Upper lobe of right lung (tissue), 1 donor: ENCODE measurements at regions not wholly inside any gene's neighbourhood (a gene's known extent, or its start where the extent isn't known, plus 50 kb on each side); places are given as distances from the start of the nearest gene placed in this dataset.

ENCODE experiments used
- ATAC-seq: fragments of 200-7000 bp; cut with Tn5 transposase; one replicate; pipeline ENCODE4 v1.9.1; 2020; ENCODE audit warnings: mild to moderate bottlenecking, moderate library complexity
- DNase-seq: peaks from one replicate; pipeline ENCODE4 v3.0.0-alpha.2; 2020
- H3K27ac ChIP-seq: fragments of 200-600 bp; one replicate; pipeline ENCODE4 v1.8.0; 2022
- H3K27me3 ChIP-seq: fragments of 200-600 bp; one replicate; pipeline ENCODE4 v1.8.0; 2022; ENCODE audit warnings: mild to moderate bottlenecking
- H3K36me3 ChIP-seq: fragments of 200-600 bp; one replicate; pipeline ENCODE4 v1.8.0; 2022
- H3K4me1 ChIP-seq: fragments of 200-600 bp; one replicate; pipeline ENCODE4 v1.8.0; 2022
- H3K4me3 ChIP-seq: fragments of 200-600 bp; one replicate; pipeline ENCODE4 v1.8.0; 2022; ENCODE audit warnings: mild to moderate bottlenecking
- H3K9me3 ChIP-seq: fragments of 200-600 bp; one replicate; pipeline ENCODE4 v1.8.0; 2022
- intact Hi-C: fragments of 100-400 bp; cut with DNase I; formaldehyde crosslinking; loops from one replicate; pipeline ENCODE4 v1.11.0; 2022
- TF ChIP-seq, protein P1 (sequence below): fragments of 200-600 bp; IDR thresholded peaks from one replicate; pipeline ENCODE4 v1.8.0; 2022; ENCODE audit warnings: antibody characterized with exemption
- donor health status: DM: no; HTN: yes; CAD: no; lungs with severe emphysema.

DNA sequence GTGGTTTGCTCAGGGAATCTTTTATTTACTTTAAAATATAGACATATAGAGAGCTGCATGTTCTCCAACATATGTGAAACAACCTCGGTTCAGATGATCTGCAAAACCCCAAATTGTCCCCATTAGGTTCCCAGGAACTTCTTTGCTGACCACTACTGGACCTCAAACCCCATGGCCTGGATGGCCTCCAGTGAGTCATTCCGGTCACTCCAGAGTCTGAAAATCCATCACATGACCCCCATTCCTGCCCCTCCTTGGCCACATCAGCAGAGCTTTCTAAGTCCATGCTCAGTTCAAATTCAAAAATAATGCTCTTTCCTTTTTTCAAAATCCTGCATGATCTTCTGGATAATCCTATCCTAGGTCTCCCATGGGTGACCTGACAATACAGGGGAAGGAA lies 271.0 kb downstream of the TNS1 start:
- ATAC-seq (no peak), DNase-seq (no peak)
- TF ChIP-seq, protein P1, sequence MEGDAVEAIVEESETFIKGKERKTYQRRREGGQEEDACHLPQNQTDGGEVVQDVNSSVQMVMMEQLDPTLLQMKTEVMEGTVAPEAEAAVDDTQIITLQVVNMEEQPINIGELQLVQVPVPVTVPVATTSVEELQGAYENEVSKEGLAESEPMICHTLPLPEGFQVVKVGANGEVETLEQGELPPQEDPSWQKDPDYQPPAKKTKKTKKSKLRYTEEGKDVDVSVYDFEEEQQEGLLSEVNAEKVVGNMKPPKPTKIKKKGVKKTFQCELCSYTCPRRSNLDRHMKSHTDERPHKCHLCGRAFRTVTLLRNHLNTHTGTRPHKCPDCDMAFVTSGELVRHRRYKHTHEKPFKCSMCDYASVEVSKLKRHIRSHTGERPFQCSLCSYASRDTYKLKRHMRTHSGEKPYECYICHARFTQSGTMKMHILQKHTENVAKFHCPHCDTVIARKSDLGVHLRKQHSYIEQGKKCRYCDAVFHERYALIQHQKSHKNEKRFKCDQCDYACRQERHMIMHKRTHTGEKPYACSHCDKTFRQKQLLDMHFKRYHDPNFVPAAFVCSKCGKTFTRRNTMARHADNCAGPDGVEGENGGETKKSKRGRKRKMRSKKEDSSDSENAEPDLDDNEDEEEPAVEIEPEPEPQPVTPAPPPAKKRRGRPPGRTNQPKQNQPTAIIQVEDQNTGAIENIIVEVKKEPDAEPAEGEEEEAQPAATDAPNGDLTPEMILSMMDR: no peak
- Histone ChIP-seq H3K27ac (no peak overlapping the region), H3K36me3 (no peaks in the 10 kb centered on the region), H3K27me3 (no peaks in the 10 kb centered on the region), H3K4me1 (peaks cover 28% of the 10 kb centered on the region), H3K4me3 (no peak overlapping the region), H3K9me3 (no peaks in the 10 kb centered on the region)
- intact Hi-C loops: no loop called here

DNA sequence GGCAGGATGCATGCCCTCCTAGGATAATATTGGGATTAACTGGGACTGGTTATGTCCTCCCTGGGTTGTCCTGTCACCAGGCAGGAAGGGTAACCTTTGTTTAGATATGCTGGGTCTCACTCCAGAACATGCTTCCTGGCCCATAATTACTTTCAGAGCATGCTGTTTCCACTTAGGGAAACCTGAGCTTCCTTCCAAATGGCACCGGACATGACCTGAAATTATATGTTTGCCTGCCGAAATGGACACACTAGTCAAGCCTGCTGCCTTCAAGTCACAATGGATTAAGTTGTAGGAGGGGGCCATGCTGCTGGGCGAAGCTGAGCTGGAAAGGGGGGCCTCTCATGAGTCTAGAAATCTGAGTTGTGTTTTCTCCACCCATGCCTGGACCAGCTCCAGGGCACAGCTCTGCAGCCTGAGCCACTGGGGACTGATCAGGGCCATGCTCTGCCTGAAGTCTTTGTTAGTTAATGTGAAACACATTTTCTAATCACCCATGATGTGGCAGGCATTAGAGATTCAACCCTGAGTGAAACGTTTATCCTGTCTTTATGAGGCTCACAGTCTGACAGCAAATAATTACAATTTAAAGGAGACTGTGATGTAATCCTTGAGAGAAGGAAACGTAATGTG lies 273.3 kb downstream of the TNS1 start:
- TF ChIP-seq, protein P1: no peak
- Histone ChIP-seq H3K36me3 (no peaks in the 10 kb centered on the region), H3K27ac (no peak overlapping the region), H3K9me3 (no peaks in the 10 kb centered on the region), H3K4me1 (peaks cover 22% of the 10 kb centered on the region), H3K27me3 (no peaks in the 10 kb centered on the region), H3K4me3 (no peak overlapping the region)
- ATAC-seq (no peak), DNase-seq (no peak)
- intact Hi-C loops: no loop called here

DNA sequence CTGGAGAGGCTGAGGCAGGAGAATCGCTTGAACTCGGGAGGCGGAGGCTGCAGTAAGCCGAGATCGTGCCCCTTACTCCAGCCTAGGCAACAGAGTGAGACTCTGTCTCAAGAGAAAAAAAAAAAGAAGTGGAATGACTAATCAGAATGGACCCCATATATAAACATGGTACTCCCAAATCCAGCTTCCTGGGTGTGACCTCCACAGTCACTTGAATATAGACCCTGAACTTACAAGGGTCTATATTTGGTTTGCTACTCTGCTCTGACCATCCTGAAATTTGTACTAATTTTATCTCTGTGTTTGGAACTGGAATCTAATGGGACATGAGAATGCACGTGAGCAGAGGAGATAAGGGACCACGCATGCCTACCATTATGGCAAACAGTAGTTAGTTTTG lies 275.0 kb downstream of the TNS1 start:
- ATAC-seq (no peak), DNase-seq (no peak)
- no peaks in the 10 kb centered on the region for H3K27me3 ChIP-seq
- H3K9me3 ChIP-seq: no peaks in the 10 kb centered on the region
- intact Hi-C loops: no loop called here
- TF ChIP-seq, protein P1: no peak
- H3K4me1 ChIP-seq: peaks cover 16% of the 10 kb centered on the region
- H3K4me3 ChIP-seq: no peak overlapping the region
- no peaks in the 10 kb centered on the region for H3K36me3 ChIP-seq
- H3K27ac ChIP-seq: no peak overlapping the region

DNA sequence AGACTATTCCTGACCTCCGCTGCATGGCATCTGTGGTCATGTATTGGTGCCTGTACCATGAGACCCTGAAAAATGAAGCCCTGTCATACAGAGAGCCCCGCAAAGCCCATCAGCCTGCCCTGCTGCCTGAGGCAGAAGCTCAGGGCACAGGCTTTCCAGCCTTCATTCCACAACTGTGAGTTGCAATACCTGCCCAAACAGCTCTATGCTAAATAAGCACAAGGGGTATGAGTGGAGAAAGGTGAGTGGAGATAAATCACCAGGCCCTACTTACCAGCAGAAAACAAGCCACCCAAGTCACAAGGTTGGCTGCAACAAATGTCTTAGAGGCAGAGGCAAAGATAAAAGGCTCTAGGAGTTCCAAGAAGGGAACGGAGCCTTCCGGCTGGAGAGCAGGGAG lies 277.4 kb downstream of the TNS1 start:
- H3K4me3 ChIP-seq: no peak overlapping the region
- intact Hi-C loops: no loop called here
- DNase-seq: no peak
- TF ChIP-seq, protein P1: no peak
- H3K4me1 ChIP-seq: peaks cover 11% of the 10 kb centered on the region
- ATAC-seq: no peak
- H3K27me3 ChIP-seq: no peaks in the 10 kb centered on the region
- no peak overlapping the region for H3K27ac ChIP-seq
- H3K9me3 ChIP-seq: no peaks in the 10 kb centered on the region
- H3K36me3 ChIP-seq: no peaks in the 10 kb centered on the region

DNA sequence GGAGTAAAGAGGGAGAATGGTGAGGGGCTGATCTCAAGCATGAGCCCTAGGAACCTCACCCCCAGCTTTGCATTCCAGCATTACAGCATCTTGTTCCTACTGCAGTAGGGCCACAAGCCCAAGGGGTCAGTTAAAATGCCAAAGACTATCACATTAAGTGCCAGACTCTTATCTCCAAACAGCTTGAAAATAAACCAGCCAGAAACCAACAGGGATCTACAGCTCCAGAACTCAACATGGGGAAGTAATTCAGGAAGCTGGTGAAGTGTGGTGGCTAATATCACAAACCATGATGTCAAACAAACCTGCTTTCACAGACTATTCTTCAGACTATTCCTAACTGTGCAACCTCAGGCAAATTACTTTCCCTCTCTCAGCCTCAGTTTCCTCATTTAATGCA lies 278.3 kb downstream of the TNS1 start:
- Histone ChIP-seq H3K4me1 (peaks cover 3% of the 10 kb centered on the region), H3K36me3 (no peaks in the 10 kb centered on the region), H3K4me3 (no peak overlapping the region), H3K27ac (no peak overlapping the region), H3K9me3 (no peaks in the 10 kb centered on the region), H3K27me3 (no peaks in the 10 kb centered on the region)
- no peak for DNase-seq
- intact Hi-C loops: no loop called here
- TF ChIP-seq, protein P1: no peak
- ATAC-seq: no peak

DNA sequence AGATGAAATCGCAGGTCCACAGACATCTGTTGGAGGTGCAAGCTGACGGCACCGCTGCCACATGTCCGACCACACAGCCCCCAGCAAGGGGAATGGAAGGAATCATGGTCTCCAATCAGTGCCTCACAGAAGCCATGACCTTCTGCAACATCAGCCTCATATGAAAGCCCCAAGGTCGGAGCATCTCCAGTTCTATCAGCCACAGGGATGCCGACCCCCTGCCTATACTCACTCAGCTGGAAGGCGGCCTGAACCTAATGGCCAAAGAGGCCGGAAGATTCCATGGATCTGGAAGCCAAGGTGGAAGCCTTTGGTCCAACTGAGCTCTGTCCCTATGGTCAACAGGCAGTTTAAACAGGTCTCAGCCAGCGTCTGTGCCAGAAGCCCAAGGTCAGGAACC lies 278.8 kb downstream of the TNS1 start:
- Histone ChIP-seq H3K27me3 (no peaks in the 10 kb centered on the region), H3K4me3 (no peak overlapping the region), H3K4me1 (no peaks in the 10 kb centered on the region), H3K27ac (no peak overlapping the region), H3K9me3 (no peaks in the 10 kb centered on the region), H3K36me3 (no peaks in the 10 kb centered on the region)
- ATAC-seq (no peak), DNase-seq (no peak)
- intact Hi-C loops: no loop called here
- TF ChIP-seq, protein P1: no peak
